Naive thymus-derived CD4-positive, alpha-beta T cell (primary cell): ENCODE measurements at regions not wholly inside any gene's neighbourhood (a gene's known extent, or its start where the extent isn't known, plus 50 kb on each side); places are given as distances from the start of the nearest gene placed in this dataset.
"Not testable (repeated sequence)": the region's sequence is repeated elsewhere in the genome, so short reads cannot be mapped to it uniquely, and the experiment has no call there.

Experiments
- ATAC-seq: fragments of 150-1000 bp; cut with Tn5 transposase; 2 replicates; pipeline ENCODE4 v1.10.0; 2021; ENCODE audit warnings: mild to moderate bottlenecking, moderate library complexity
- CTCF ChIA-PET: fragments of 350-600 bp; sonication (Branson Sonifier 250); formaldehyde crosslinking; loops from one replicate; lab custom pipeline; 2021; ENCODE audit warnings: antibody characterized with exemption; lab: Charles Lee
- POLR2A ChIA-PET: fragments of 350-600 bp; sonication (Branson Sonifier 250); formaldehyde crosslinking; loops from one replicate; lab custom pipeline; 2021; ENCODE audit warnings: antibody characterized with exemption, inconsistent platforms; lab: Charles Lee
- DNase-seq, 9 donors: peaks; one replicate each; pipeline versions ENCODE4 v3.0.0 to v3.0.0-alpha.2; 2020 to 2022; ENCODE audit warnings: mixed read lengths in 1 of 9
- H3K27ac ChIP-seq: one replicate; pipeline ENCODE4 v1.7.0; 2013; ENCODE audit warnings: mild to moderate bottlenecking, low read depth, low read length, moderate library complexity
- H3K27me3 ChIP-seq, 2 donors: one replicate each; pipeline ENCODE4 v1.7.0; 2013; ENCODE audit warnings: low read length in 2 of 2, mild to moderate bottlenecking in 2 of 2, moderate library complexity in 2 of 2; ENCODE audit not compliant: control insufficient read depth in 2 of 2, insufficient read depth in 2 of 2
- H3K36me3 ChIP-seq, 3 experiments: 1 replicate in 2 of 3; 2 replicates in 1 of 3; pipeline ENCODE4 v1.7.0; 2013; ENCODE audit warnings: low read length in 3 of 3, mild to moderate bottlenecking in 3 of 3, moderate library complexity in 1 of 3; ENCODE audit not compliant: insufficient read depth in 3 of 3, control insufficient read depth in 2 of 3
- H3K4me1 ChIP-seq, 2 donors: one replicate each; pipeline ENCODE4 v1.7.0; 2013; ENCODE audit warnings: low read length in 2 of 2, mild to moderate bottlenecking in 2 of 2, moderate library complexity in 1 of 2; ENCODE audit not compliant: control insufficient read depth in 2 of 2, insufficient read depth in 2 of 2
- H3K4me3 ChIP-seq: 2 replicates; pipeline ENCODE4 v1.7.0; 2013; ENCODE audit warnings: mild to moderate bottlenecking, low read length
- H3K9me3 ChIP-seq, 3 experiments: 1 replicate in 2 of 3; 2 replicates in 1 of 3; pipeline ENCODE4 v1.7.0; 2013; ENCODE audit warnings: low read length in 3 of 3; ENCODE audit not compliant: control insufficient read depth in 2 of 3
- H3K27ac Mint-ChIP-seq, 9 donors: one replicate each; pipeline ENCODE4 v1.8.0; 2020 to 2022; ENCODE audit warnings: mixed read lengths in 9 of 9, mild to moderate bottlenecking in 8 of 9, moderate library complexity in 5 of 9, inconsistent platforms in 2 of 9
- H3K27me3 Mint-ChIP-seq, 5 donors: one replicate each; pipeline ENCODE4 v1.8.0; 2021 to 2022; ENCODE audit warnings: mixed read lengths in 5 of 5, mild to moderate bottlenecking in 1 of 5
- H3K36me3 Mint-ChIP-seq, 5 donors: one replicate each; pipeline ENCODE4 v1.8.0; 2020 to 2022; ENCODE audit warnings: mixed read lengths in 5 of 5, mild to moderate bottlenecking in 3 of 5, inconsistent platforms in 1 of 5
- H3K4me1 Mint-ChIP-seq, 7 donors: one replicate each; pipeline ENCODE4 v1.8.0; 2020 to 2022; ENCODE audit warnings: mixed read lengths in 7 of 7, mild to moderate bottlenecking in 3 of 7, inconsistent platforms in 1 of 7
- H3K4me3 Mint-ChIP-seq, 10 donors: one replicate each; pipeline ENCODE4 v1.8.0; 2020 to 2022; ENCODE audit warnings: mild to moderate bottlenecking in 10 of 10, mixed read lengths in 10 of 10, moderate library complexity in 6 of 10, inconsistent platforms in 2 of 10
- H3K9me3 Mint-ChIP-seq, 11 donors: one replicate each; pipeline ENCODE4 v1.8.0; 2020 to 2022; ENCODE audit warnings: mixed read lengths in 11 of 11, mild to moderate bottlenecking in 4 of 11, inconsistent platforms in 1 of 11, moderate library complexity in 1 of 11
- intact Hi-C, 2 donors: fragments of 100-400 bp; cut with micrococcal nuclease; formaldehyde crosslinking; loops; one replicate each; pipeline ENCODE4 v1.15.1; 2023

DNA sequence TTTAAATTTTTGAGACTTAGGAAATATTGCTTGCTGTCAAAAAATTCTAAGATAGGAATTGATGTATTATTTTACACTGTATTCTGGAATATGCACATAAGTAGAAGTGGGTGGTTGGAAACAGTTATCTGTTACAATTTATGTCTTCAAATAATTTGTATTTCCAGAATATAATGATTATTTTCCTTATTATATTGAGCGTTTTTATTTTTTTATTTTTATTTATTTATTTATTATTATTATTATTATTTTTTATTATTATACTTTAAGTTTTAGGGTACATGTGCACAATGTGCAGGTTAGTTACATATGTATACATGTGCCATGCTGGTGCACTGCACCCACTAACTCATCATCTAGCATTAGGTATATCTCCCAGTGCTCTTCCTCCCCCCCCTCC lies 320.1 kb downstream of the GRXCR1 start:
- H3K27me3 ChIP-seq, POLR2A ChIA-PET, H3K9me3 ChIP-seq, intact Hi-C loops, ATAC-seq, H3K27ac Mint-ChIP-seq, H3K27me3 Mint-ChIP-seq, H3K4me3 Mint-ChIP-seq, H3K36me3 ChIP-seq, H3K27ac ChIP-seq, H3K4me1 ChIP-seq, CTCF ChIA-PET, DNase-seq, H3K4me1 Mint-ChIP-seq, H3K4me3 ChIP-seq, H3K36me3 Mint-ChIP-seq: not testable (repeated sequence)
- H3K9me3 Mint-ChIP-seq = peaks cover 0 to 18% (median 7%) of the 10 kb centered on the region in 11 donors

- no peak overlapping the region for H3K27ac Mint-ChIP-seq
- no peak overlapping the region for H3K27ac ChIP-seq
- H3K4me1 Mint-ChIP-seq = no peaks in the 10 kb centered on the region
- no peak overlapping the region for H3K4me3 ChIP-seq
- peaks cover 0 to 4% (median 0%) of the 10 kb centered on the region in 5 donors for H3K27me3 Mint-ChIP-seq
- POLR2A ChIA-PET = no interaction called here
- intact Hi-C loops = no loop called here
- CTCF ChIA-PET = no interaction called here
- DNase-seq = no peak
- no peaks in the 10 kb centered on the region for H3K36me3 ChIP-seq
- no peaks in the 10 kb centered on the region for H3K4me1 ChIP-seq
- H3K36me3 Mint-ChIP-seq = no peaks in the 10 kb centered on the region
- peaks cover 0 to 15% (median 5%) of the 10 kb centered on the region in 11 donors for H3K9me3 Mint-ChIP-seq
- no peak overlapping the region for H3K4me3 Mint-ChIP-seq
- ATAC-seq = no peak
- no peaks in the 10 kb centered on the region for H3K9me3 ChIP-seq
- H3K27me3 ChIP-seq = no peaks in the 10 kb centered on the region
Observed at GRCh38 chr4:43223820-43224219, 331.3 kb downstream of the GRXCR1 start.

DNA sequence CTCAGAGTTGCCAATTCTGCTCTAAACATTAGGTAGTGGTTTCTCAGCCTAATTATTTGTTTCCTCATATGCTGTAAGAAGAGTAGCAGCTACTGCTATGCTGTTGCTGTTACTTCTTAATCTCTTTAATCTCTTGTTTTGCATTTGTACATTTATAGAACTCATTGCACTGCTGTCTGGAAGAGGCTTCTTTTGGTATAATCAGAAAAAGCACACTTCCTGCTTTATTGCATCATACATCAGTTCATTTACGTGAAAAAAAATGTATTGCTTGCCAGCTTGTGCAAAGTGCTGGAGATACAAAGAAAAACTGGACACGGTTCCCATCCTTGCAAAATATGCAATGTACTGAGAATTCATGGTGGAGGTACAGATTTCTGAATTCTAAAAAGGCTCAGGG lies 332.0 kb downstream of the GRXCR1 start:
- no peak overlapping the region for H3K4me3 ChIP-seq
- Mint-ChIP-seq H3K27me3 (peaks cover 0 to 4% (median 0%) of the 10 kb centered on the region in 5 donors), H3K4me3 (no peak overlapping the region), H3K4me1 (no peaks in the 10 kb centered on the region), H3K27ac (no peak overlapping the region), H3K9me3 (peaks cover 0 to 15% (median 5%) of the 10 kb centered on the region in 11 donors), H3K36me3 (no peaks in the 10 kb centered on the region)
- intact Hi-C loops = no loop called here
- ATAC-seq (no peak), DNase-seq (no peak)
- H3K27ac ChIP-seq = no peak overlapping the region
- no peaks in the 10 kb centered on the region for H3K27me3 ChIP-seq
- CTCF ChIA-PET = no interaction called here
- no peaks in the 10 kb centered on the region for H3K4me1 ChIP-seq
- no peaks in the 10 kb centered on the region for H3K36me3 ChIP-seq
- POLR2A ChIA-PET = no interaction called here
- no peaks in the 10 kb centered on the region for H3K9me3 ChIP-seq

- no peak overlapping the region for H3K27ac Mint-ChIP-seq
- ATAC-seq (no peak), DNase-seq (no peak)
- intact Hi-C loops = no loop called here
- Histone ChIP-seq H3K36me3 (no peaks in the 10 kb centered on the region), H3K27ac (no peak overlapping the region), H3K27me3 (no peaks in the 10 kb centered on the region), H3K9me3 (no peaks in the 10 kb centered on the region), H3K4me3 (no peak overlapping the region), H3K4me1 (no peaks in the 10 kb centered on the region)
- ChIA-PET POLR2A (no interaction called here), CTCF (no interaction called here)
- H3K36me3 Mint-ChIP-seq = no peaks in the 10 kb centered on the region
- no peak overlapping the region for H3K4me3 Mint-ChIP-seq
- no peaks in the 10 kb centered on the region for H3K4me1 Mint-ChIP-seq
- H3K27me3 Mint-ChIP-seq = no peaks in the 10 kb centered on the region
- peaks cover 0 to 4% (median 0%) of the 10 kb centered on the region in 11 donors for H3K9me3 Mint-ChIP-seq
Observed at GRCh38 chr4:43233321-43233720, 340.8 kb downstream of the GRXCR1 start.

- ATAC-seq = no peak
- intact Hi-C loops = no loop called here
- no peak overlapping the region for H3K27ac ChIP-seq
- H3K27me3 ChIP-seq = no peaks in the 10 kb centered on the region
- H3K9me3 ChIP-seq = no peaks in the 10 kb centered on the region
- Mint-ChIP-seq H3K4me3 (no peak overlapping the region), H3K27me3 (no peaks in the 10 kb centered on the region), H3K4me1 (no peaks in the 10 kb centered on the region), H3K9me3 (peaks cover 0 to 11% (median 2%) of the 10 kb centered on the region in 11 donors), H3K36me3 (peaks cover 0 to 4% (median 0%) of the 10 kb centered on the region in 5 donors), H3K27ac (no peak overlapping the region)
- CTCF ChIA-PET = no interaction called here
- POLR2A ChIA-PET = no interaction called here
- DNase-seq = no peak
- no peaks in the 10 kb centered on the region for H3K36me3 ChIP-seq
- H3K4me1 ChIP-seq = no peaks in the 10 kb centered on the region
- H3K4me3 ChIP-seq = no peak overlapping the region
Observed at GRCh38 chr4:43234626-43235415, 342.3 kb downstream of the GRXCR1 start.

DNA sequence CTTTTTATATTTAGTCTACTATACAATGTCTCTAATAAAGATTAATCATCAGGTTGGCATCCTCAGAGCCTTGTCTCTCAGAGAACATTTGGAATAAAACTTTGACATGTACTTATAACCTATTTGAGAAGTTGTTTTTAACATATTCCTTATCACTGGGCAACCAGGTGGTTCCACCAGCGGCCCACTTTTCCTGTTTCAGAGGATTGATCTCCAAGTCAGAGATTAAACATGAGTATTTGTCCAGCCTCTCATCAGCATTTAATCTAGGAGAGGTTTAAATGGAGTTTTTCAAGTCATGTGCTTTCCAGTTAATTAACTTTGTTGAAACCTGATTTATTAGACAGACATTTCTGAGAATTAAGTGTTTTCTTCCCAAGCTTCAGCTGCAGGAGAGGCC lies 345.5 kb downstream of the GRXCR1 start:
- H3K27ac Mint-ChIP-seq = no peak overlapping the region
- Histone ChIP-seq H3K36me3 (no peaks in the 10 kb centered on the region), H3K4me1 (no peaks in the 10 kb centered on the region), H3K9me3 (no peaks in the 10 kb centered on the region), H3K27ac (no peak overlapping the region), H3K4me3 (no peak overlapping the region), H3K27me3 (no peaks in the 10 kb centered on the region)
- peaks cover 0 to 17% (median 4%) of the 10 kb centered on the region in 11 donors for H3K9me3 Mint-ChIP-seq
- H3K27me3 Mint-ChIP-seq = no peaks in the 10 kb centered on the region
- H3K36me3 Mint-ChIP-seq = peaks cover 0 to 4% (median 0%) of the 10 kb centered on the region in 5 donors
- CTCF ChIA-PET = no interaction called here
- intact Hi-C loops = no loop called here
- DNase-seq (no peak), ATAC-seq (no peak)
- no peak overlapping the region for H3K4me3 Mint-ChIP-seq
- POLR2A ChIA-PET = no interaction called here
- no peaks in the 10 kb centered on the region for H3K4me1 Mint-ChIP-seq

DNA sequence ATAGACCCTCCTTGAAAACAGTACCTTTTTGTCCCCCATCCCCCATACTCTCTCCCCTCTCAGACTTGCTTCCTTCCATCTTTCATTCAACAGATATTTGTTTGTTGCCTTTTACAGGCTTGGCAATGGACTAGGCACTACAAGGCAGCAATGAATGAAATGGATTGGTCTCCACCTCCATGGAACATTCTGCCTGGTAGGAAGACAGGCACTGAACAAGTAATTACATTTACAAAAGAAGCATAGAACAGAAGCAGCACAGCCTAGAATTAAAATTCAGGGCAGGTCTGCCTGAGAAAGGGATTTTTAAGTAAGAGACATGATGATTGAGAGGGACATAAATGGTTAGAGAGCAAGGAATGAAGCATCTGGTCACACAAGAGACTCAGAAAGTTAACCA lies 346.1 kb downstream of the GRXCR1 start:
- Histone ChIP-seq H3K27ac (no peak overlapping the region), H3K27me3 (no peaks in the 10 kb centered on the region), H3K4me3 (no peak overlapping the region), H3K4me1 (no peaks in the 10 kb centered on the region), H3K9me3 (no peaks in the 10 kb centered on the region), H3K36me3 (no peaks in the 10 kb centered on the region)
- no peak overlapping the region for H3K27ac Mint-ChIP-seq
- ATAC-seq (no peak), DNase-seq (no peak)
- no peaks in the 10 kb centered on the region for H3K27me3 Mint-ChIP-seq
- POLR2A ChIA-PET = no interaction called here
- H3K4me3 Mint-ChIP-seq = no peak overlapping the region
- peaks cover 0 to 20% (median 5%) of the 10 kb centered on the region in 11 donors for H3K9me3 Mint-ChIP-seq
- CTCF ChIA-PET = no interaction called here
- H3K36me3 Mint-ChIP-seq = peaks cover 0 to 4% (median 0%) of the 10 kb centered on the region in 5 donors
- H3K4me1 Mint-ChIP-seq = no peaks in the 10 kb centered on the region
- intact Hi-C loops = no loop called here
